AG09319 (cell line): ENCODE measurements at regions not wholly inside any gene's neighbourhood (a gene's known extent, or its start where the extent isn't known, plus 50 kb on each side); places are given as distances from the start of the nearest gene placed in this dataset.

Source experiments
- DNase-seq: peaks from one replicate; pipeline ENCODE4 v3.0.0-alpha.2; 2010; ENCODE audit warnings: low read depth; ENCODE audit errors: extremely low read depth
- CTCF ChIP-seq: IDR thresholded peaks from 2 replicates; pipeline ENCODE4 v1.5.1; 2011; ENCODE audit warnings: low read depth, mild to moderate bottlenecking, inconsistent platforms, low read length, moderate library complexity

- no peak for TF ChIP-seq CTCF
These were observed 96.9 kb upstream of the HMGCLL1 start for GRCh38 chr6:55675941-55676340.

GRCh38 chr6:55674672-55675071, 95.7 kb upstream of the HMGCLL1 start:
- DNase-seq, result no peak
- TF ChIP-seq CTCF, result no peak

More at GRCh38 chr6:55675941-55676340, 96.9 kb upstream of the HMGCLL1 start:
- DNase-seq, result no peak

GRCh38 chr6:55670850-55671413, 91.9 kb upstream of the HMGCLL1 start:
- TF ChIP-seq CTCF, result no peak
- no peak for DNase-seq

- DNase-seq, result no peak
- TF ChIP-seq CTCF, result no peak
These were observed 90.0 kb upstream of the HMGCLL1 start for GRCh38 chr6:55669028-55669427.

GRCh38 chr6:55668591-55668990, 89.6 kb upstream of the HMGCLL1 start:
- TF ChIP-seq CTCF, result no peak
- DNase-seq, result no peak

- no peak for TF ChIP-seq CTCF
- no peak for DNase-seq
These were observed 88.3 kb upstream of the HMGCLL1 start for GRCh38 chr6:55667341-55667740.

GRCh38 chr6:55666606-55667225, 87.7 kb upstream of the HMGCLL1 start:
- TF ChIP-seq CTCF, result no peak

More at GRCh38 chr6:55666606-55667225, 87.7 kb upstream of the HMGCLL1 start:
- no peak for DNase-seq
